ENCODE measurements at regions not wholly inside any gene's neighbourhood (a gene's known extent, or its start where the extent isn't known, plus 50 kb on each side); places are given as distances from the start of the nearest gene placed in this dataset.

- H3K4me3 ChIP-seq (ENCODE audit: control insufficient read depth in 2 of 3, extremely low read depth in 1 of 3, insufficient read depth in 2 of 3, low read depth in 1 of 3, low read length in 3 of 3) = no peak overlapping the region
- H3K4me2 ChIP-seq (ENCODE audit: control insufficient read depth, extremely low read depth, insufficient read depth, low read depth, low read length) = no peak overlapping the region
- dilution Hi-C loops (cut with MboI; ENCODE audit: extremely low pct_ligation_motif_present, low sequenced_read_pairs) = no loop called here
- no peaks in the 10 kb centered on the region for H3K27me3 ChIP-seq (ENCODE audit: control insufficient read depth, extremely low read depth, insufficient read depth, low read length)
- H3K36me3 ChIP-seq (ENCODE audit: control insufficient read depth in 2 of 2, extremely low read depth in 1 of 2, insufficient read depth in 2 of 2, low read length in 2 of 2) = no peaks in the 10 kb centered on the region
- H3K4me1 ChIP-seq (ENCODE audit: control insufficient read depth, extremely low read depth, insufficient read depth, low read length) = peaks cover 10% of the 10 kb centered on the region
- no peak overlapping the region for H3K9ac ChIP-seq (ENCODE audit: control insufficient read depth, extremely low read depth, insufficient read depth, low read length)
- no peaks in the 10 kb centered on the region for H4K20me1 ChIP-seq (ENCODE audit: control insufficient read depth, extremely low read depth, insufficient read depth, low read length)
- H3K9me1 ChIP-seq (ENCODE audit: control insufficient read depth, extremely low read depth, insufficient read depth, low read length) = no peaks in the 10 kb centered on the region
- TF ChIP-seq EZH2 (IDR thresholded peaks at IDR 0.05; ENCODE audit: low read length) = no peak
- no peak for TF ChIP-seq CTCF (optimal IDR thresholded peaks at IDR 0.05 in 1 of 3, IDR thresholded peaks at IDR 0.05 in 1 of 3, conservative IDR thresholded peaks at IDR 0.05 in 1 of 3; ENCODE audit: extremely low read depth in 1 of 3, insufficient read depth in 2 of 3, low read length in 3 of 3)
- H3K9me3 ChIP-seq (ENCODE audit: control insufficient read depth, low read depth, low read length) = no peaks in the 10 kb centered on the region
- FAIRE-seq = peak; percentile 29
- no peak overlapping the region for H2AFZ ChIP-seq (ENCODE audit: control insufficient read depth, low read length)
- no peak for DNase-seq (ENCODE audit: low read depth, low spot score)
- no peaks in the 10 kb centered on the region for H3K79me2 ChIP-seq (ENCODE audit: control insufficient read depth, insufficient read depth, low read length)
- H3K27ac ChIP-seq (ENCODE audit: control insufficient read depth, insufficient read depth, low read length) = no peak overlapping the region
Observed at GRCh38 chr1:17488995-17489767, 49.7 kb upstream of the RCC2 start.
